Right lobe of liver (tissue), 4 donors: ENCODE measurements at regions not wholly inside any gene's neighbourhood (a gene's known extent, or its start where the extent isn't known, plus 50 kb on each side); places are given as distances from the start of the nearest gene placed in this dataset.

Experiments used
- CTCF ChIP-seq, 4 donors: fragments of 200-600 bp in 3 of 4; fragments of 450-650 bp in 1 of 4; IDR thresholded peaks; one replicate each; pipeline versions ENCODE4 v1.5.1 to v1.8.0; 2016 to 2022; ENCODE audit warnings: antibody characterized with exemption in 4 of 4, mild to moderate bottlenecking in 2 of 4
- POLR2A ChIP-seq: fragments of 450-650 bp; IDR thresholded peaks from one replicate; pipeline ENCODE4 v1.6.1; 2017; ENCODE audit warnings: antibody characterized with exemption, mild to moderate bottlenecking
- donor health status: DM: no; HTN: no; CAD: no.
- donor health status: DM: no; HTN: no; CAD: no.
- donor health status: DM: no; HTN: yes; CAD: no.

GRCh38 chr13:63323441-63323840 is 1907.8 kb upstream of the PCDH20 start:
- TF ChIP-seq CTCF (IDR thresholded peaks at IDR 0.05) (no peak), POLR2A (no peak)
